ENCODE measurements at regions not wholly inside any gene's neighbourhood (a gene's known extent, or its start where the extent isn't known, plus 50 kb on each side); places are given as distances from the start of the nearest gene placed in this dataset.

DNA sequence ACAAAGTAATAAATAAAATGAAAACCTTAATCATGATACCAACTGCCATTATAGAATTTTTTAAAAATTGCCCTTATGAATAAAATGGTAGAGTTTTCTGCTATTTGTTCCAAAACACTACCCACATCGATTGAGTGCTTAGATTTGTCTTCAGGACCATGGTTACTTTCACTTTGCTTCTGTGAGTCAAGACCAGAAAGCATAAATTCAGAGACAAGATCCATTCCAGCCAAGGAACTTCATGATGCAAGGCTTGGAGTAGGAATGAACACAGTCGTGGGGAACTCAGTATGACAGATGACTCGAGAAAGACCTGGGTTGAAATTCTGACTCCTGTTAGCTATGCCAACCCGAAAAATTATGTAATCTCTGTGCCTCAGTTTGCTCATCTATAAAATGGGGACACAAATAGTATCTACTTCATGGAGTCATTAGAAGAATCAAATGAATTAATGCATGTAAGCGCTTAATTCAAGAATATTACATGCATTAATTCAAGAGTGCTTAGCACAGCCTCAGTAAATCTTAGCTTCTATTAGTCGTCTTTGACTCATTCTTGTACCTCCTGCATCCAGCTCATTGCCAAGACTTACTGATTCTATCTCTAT, 72.5 kb upstream of the MYLIP start:
- Histone ChIP-seq H3K27ac (no peak overlapping the region), H3K4me1 (peaks cover 0 to 7% (median 0%) of the 10 kb centered on the region in 4 donors), H3K27me3 (no peaks in the 10 kb centered on the region), H3K4me3 (no peak overlapping the region), H3K9me3 (no peaks in the 10 kb centered on the region), H3K36me3 (no peaks in the 10 kb centered on the region)
- WGBS, 5 donors, result 84 to 92% (median 90%) methylated on average over 6 of the region's 6 CpGs
- DNase-seq, result no peak
- intact Hi-C loops (cut with DNase I; ENCODE audit: low total_unique reads), result no loop called here
- TF ChIP-seq POLR2A (IDR thresholded peaks at IDR 0.05) (no peak), EP300 (IDR thresholded peaks at IDR 0.05) (no peak), POLR2AphosphoS5 (IDR thresholded peaks at IDR 0.05) (no peak), CTCF (IDR thresholded peaks at IDR 0.05) (no peak)

GRCh38 chr6:16055852-16056251, 73.0 kb upstream of the MYLIP start:
- no peaks in the 10 kb centered on the region for H3K9me3 ChIP-seq
- WGBS, 5 donors, result 78 to 88% (median 83%) methylated on average over 4 of the region's 4 CpGs
- H3K36me3 ChIP-seq, result no peaks in the 10 kb centered on the region
- no peak overlapping the region for H3K27ac ChIP-seq
- no peaks in the 10 kb centered on the region for H3K27me3 ChIP-seq
- DNase-seq, result no peak
- no peak for TF ChIP-seq EP300 (IDR thresholded peaks at IDR 0.05)
- TF ChIP-seq CTCF (IDR thresholded peaks at IDR 0.05), result no peak
- TF ChIP-seq POLR2AphosphoS5 (IDR thresholded peaks at IDR 0.05), result no peak
- TF ChIP-seq POLR2A (IDR thresholded peaks at IDR 0.05), result no peak
- intact Hi-C loops (cut with DNase I; ENCODE audit: low total_unique reads), result no loop called here
- peaks cover 0 to 7% (median 0%) of the 10 kb centered on the region in 4 donors for H3K4me1 ChIP-seq
- no peak overlapping the region for H3K4me3 ChIP-seq

GRCh38 chr6:16049168-16049567, 79.7 kb upstream of the MYLIP start:
- intact Hi-C loops (cut with DNase I; ENCODE audit: low total_unique reads), result no loop called here
- TF ChIP-seq CTCF (IDR thresholded peaks at IDR 0.05), result no peak
- TF ChIP-seq POLR2AphosphoS5 (IDR thresholded peaks at IDR 0.05), result no peak
- TF ChIP-seq POLR2A (IDR thresholded peaks at IDR 0.05), result no peak
- TF ChIP-seq EP300 (IDR thresholded peaks at IDR 0.05), result no peak
- DNase-seq, result no peak

GRCh38 chr6:16048221-16048620, 80.7 kb upstream of the MYLIP start:
- no peaks in the 10 kb centered on the region for H3K9me3 ChIP-seq
- no peaks in the 10 kb centered on the region for H3K27me3 ChIP-seq
- H3K4me3 ChIP-seq, result no peak overlapping the region
- no peak overlapping the region for H3K27ac ChIP-seq
- H3K4me1 ChIP-seq, result peaks cover 0 to 17% (median 3%) of the 10 kb centered on the region in 4 donors
- 85 to 100% (median 95%) methylated on average over 3 of the region's 3 CpGs for WGBS, 5 donors
- no peak for DNase-seq
- no peaks in the 10 kb centered on the region for H3K36me3 ChIP-seq
- no peak for TF ChIP-seq POLR2A (IDR thresholded peaks at IDR 0.05)
- no peak for TF ChIP-seq POLR2AphosphoS5 (IDR thresholded peaks at IDR 0.05)
- no peak for TF ChIP-seq CTCF (IDR thresholded peaks at IDR 0.05)
- TF ChIP-seq EP300 (IDR thresholded peaks at IDR 0.05), result no peak
- intact Hi-C loops (cut with DNase I; ENCODE audit: low total_unique reads), result no loop called here

More at GRCh38 chr6:16049168-16049567, 79.7 kb upstream of the MYLIP start:
- H3K27ac ChIP-seq, result no peak overlapping the region
- H3K36me3 ChIP-seq, result no peaks in the 10 kb centered on the region
- H3K4me3 ChIP-seq, result no peak overlapping the region
- no peaks in the 10 kb centered on the region for H3K27me3 ChIP-seq
- no peaks in the 10 kb centered on the region for H3K9me3 ChIP-seq
- peaks cover 0 to 7% (median under 1%) of the 10 kb centered on the region in 4 donors for H3K4me1 ChIP-seq

All from stomach (tissue), 8 donors.